Smooth muscle cell (in vitro differentiated cells): ENCODE measurements at regions not wholly inside any gene's neighbourhood (a gene's known extent, or its start where the extent isn't known, plus 50 kb on each side); places are given as distances from the start of the nearest gene placed in this dataset.

Source experiments
- DNase-seq: peaks from one replicate; lab custom pipeline; 2025; ENCODE audit not compliant: unreplicated experiment; lab: John Stamatoyannopoulos, UW
- H2AFZ ChIP-seq: fragments of 200-600 bp; sonication (generic); 2 replicates; pipeline ENCODE4 v1.6.0; 2016; ENCODE audit warnings: antibody characterized with exemption, low read depth, mild to moderate bottlenecking
- H3F3A ChIP-seq: fragments of 200-600 bp; sonication (generic); 2 replicates; pipeline ENCODE4 v1.6.0; 2017; ENCODE audit warnings: antibody characterized with exemption, low read depth
- H3K27ac ChIP-seq: fragments of 200-600 bp; sonication (generic); 2 replicates; pipeline ENCODE4 v1.5.1; 2016; ENCODE audit warnings: low read depth, mild to moderate bottlenecking
- H3K27me3 ChIP-seq: fragments of 200-600 bp; sonication (generic); 2 replicates; pipeline ENCODE4 v1.6.1; 2016; ENCODE audit warnings: low read depth, mild to moderate bottlenecking
- H3K36me3 ChIP-seq: fragments of 200-600 bp; sonication (generic); 2 replicates; pipeline ENCODE4 v1.5.1; 2016; ENCODE audit warnings: low read depth
- H3K4me1 ChIP-seq: fragments of 200-600 bp; sonication (generic); 2 replicates; pipeline ENCODE4 v1.5.1; 2016; ENCODE audit warnings: low read depth
- H3K4me2 ChIP-seq: fragments of 200-600 bp; sonication (generic); 2 replicates; pipeline ENCODE4 v1.6.0; 2016; ENCODE audit warnings: mild to moderate bottlenecking
- H3K4me3 ChIP-seq: fragments of 200-600 bp; sonication (generic); 2 replicates; pipeline ENCODE4 v1.5.1; 2016; ENCODE audit warnings: mild to moderate bottlenecking
- H3K79me2 ChIP-seq: fragments of 200-600 bp; sonication (generic); 2 replicates; pipeline ENCODE4 v1.6.0; 2016; ENCODE audit warnings: low read depth, mild to moderate bottlenecking
- H3K9ac ChIP-seq: fragments of 200-600 bp; sonication (generic); 2 replicates; pipeline ENCODE4 v1.6.0; 2016; ENCODE audit warnings: low read depth
- H3K9me3 ChIP-seq: fragments of 200-600 bp; sonication (generic); replicated peaks from 2 replicates; pipeline ENCODE4 v1.5.1; 2016; ENCODE audit warnings: low read depth
- H4K20me1 ChIP-seq: fragments of 200-600 bp; sonication (generic); 2 replicates; pipeline ENCODE4 v1.6.0; 2016; ENCODE audit warnings: low read depth
- WGBS: methylation state at CpG from one replicate; pipeline ENCODE4 v1.1.7; 2016; ENCODE audit warnings: low lambda C conversion rate; 5-methylcytosine and 5-hydroxymethylcytosine counted together
- TF ChIP-seq, protein P1 (sequence below): fragments of 200-600 bp; sonication (generic); IDR thresholded peaks from 2 replicates; pipeline ENCODE4 v1.5.1; 2017; ENCODE audit warnings: borderline replicate concordance, mild to moderate bottlenecking, antibody characterized with exemption; ENCODE audit not compliant: insufficient read depth, poor library complexity, severe bottlenecking

- no peaks in the 10 kb centered on the region for H3F3A ChIP-seq
- TF ChIP-seq, protein P1, sequence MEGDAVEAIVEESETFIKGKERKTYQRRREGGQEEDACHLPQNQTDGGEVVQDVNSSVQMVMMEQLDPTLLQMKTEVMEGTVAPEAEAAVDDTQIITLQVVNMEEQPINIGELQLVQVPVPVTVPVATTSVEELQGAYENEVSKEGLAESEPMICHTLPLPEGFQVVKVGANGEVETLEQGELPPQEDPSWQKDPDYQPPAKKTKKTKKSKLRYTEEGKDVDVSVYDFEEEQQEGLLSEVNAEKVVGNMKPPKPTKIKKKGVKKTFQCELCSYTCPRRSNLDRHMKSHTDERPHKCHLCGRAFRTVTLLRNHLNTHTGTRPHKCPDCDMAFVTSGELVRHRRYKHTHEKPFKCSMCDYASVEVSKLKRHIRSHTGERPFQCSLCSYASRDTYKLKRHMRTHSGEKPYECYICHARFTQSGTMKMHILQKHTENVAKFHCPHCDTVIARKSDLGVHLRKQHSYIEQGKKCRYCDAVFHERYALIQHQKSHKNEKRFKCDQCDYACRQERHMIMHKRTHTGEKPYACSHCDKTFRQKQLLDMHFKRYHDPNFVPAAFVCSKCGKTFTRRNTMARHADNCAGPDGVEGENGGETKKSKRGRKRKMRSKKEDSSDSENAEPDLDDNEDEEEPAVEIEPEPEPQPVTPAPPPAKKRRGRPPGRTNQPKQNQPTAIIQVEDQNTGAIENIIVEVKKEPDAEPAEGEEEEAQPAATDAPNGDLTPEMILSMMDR: no peak
- no peaks in the 10 kb centered on the region for H4K20me1 ChIP-seq
These were observed 117.2 kb upstream of the ARGLU1 start for GRCh38 chr13:106685143-106685542.

DNA sequence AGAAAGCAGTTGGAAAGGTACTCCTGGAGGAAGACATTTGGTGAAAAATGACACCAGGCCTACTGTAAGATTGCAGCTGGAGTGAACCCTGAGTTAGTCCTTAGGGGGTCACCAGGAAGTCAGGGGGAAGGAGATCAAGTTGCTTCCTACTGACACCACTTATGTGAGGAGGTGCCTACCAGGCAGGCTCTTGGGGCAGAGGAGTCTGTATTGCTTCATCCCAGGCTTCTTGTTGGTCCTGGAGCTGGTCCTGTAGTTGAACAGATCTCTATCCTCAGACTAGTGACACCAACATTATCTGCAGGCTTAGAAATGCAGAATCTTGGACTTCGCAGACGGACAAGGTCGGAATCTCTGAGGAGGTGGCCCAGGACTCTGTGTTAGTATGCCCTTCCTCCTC is 116.0 kb upstream of the ARGLU1 start:
- TF ChIP-seq, protein P1: no peak

More at GRCh38 chr13:106685143-106685542, 117.2 kb upstream of the ARGLU1 start:
- Histone ChIP-seq H3K36me3 (no peaks in the 10 kb centered on the region), H3K79me2 (no peaks in the 10 kb centered on the region), H3K4me3 (no peak overlapping the region), H3K4me1 (peaks cover 40% of the 10 kb centered on the region), H3K4me2 (no peak overlapping the region), H3K27me3 (no peaks in the 10 kb centered on the region), H3K9me3 (no peaks in the 10 kb centered on the region), H2AFZ (no peak overlapping the region), H3K27ac (no peak overlapping the region), H3K9ac (no peak overlapping the region)
- no peak for DNase-seq
- WGBS: 79% methylated on average over 6 of the region's 6 CpGs

DNA sequence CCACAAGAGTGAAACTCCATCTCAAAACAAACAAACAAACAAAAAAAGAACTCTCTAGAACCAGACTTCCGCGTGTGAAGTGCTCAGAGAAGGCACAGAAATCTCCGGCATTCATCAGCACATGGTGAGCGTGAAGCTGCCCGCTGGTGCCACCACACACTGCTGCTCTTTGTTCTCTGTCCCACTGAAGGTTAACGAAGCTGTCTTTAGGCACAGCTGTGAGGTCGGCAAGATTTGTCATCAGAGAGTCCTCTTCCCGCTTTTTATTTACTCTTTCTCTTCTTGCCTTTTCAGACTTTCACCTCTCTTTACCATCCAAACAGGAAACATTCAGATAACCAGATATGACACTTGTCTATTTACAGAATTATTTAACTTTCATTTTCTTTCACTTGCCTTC is 115.2 kb upstream of the ARGLU1 start:
- Histone ChIP-seq H3K27ac (no peak overlapping the region), H3K4me1 (peaks cover 42% of the 10 kb centered on the region), H3K9ac (no peak overlapping the region), H3K27me3 (no peaks in the 10 kb centered on the region), H3F3A (no peaks in the 10 kb centered on the region), H3K4me2 (no peak overlapping the region), H3K79me2 (no peaks in the 10 kb centered on the region), H4K20me1 (no peaks in the 10 kb centered on the region), H2AFZ (no peak overlapping the region), H3K4me3 (no peak overlapping the region), H3K9me3 (no peaks in the 10 kb centered on the region), H3K36me3 (no peaks in the 10 kb centered on the region)
- WGBS: 82% methylated on average over 8 of the region's 8 CpGs
- DNase-seq: no peak
- TF ChIP-seq, protein P1: no peak

More for the DNA sequence above, 116.0 kb upstream of the ARGLU1 start:
- DNase-seq: no peak
- no peak overlapping the region for H3K9ac ChIP-seq
- H3K27me3 ChIP-seq: no peaks in the 10 kb centered on the region
- no peak overlapping the region for H2AFZ ChIP-seq
- H3K9me3 ChIP-seq: no peaks in the 10 kb centered on the region
- no peaks in the 10 kb centered on the region for H3F3A ChIP-seq
- H3K27ac ChIP-seq: no peak overlapping the region
- peaks cover 42% of the 10 kb centered on the region for H3K4me1 ChIP-seq
- H3K4me2 ChIP-seq: no peak overlapping the region
- H3K4me3 ChIP-seq: no peak overlapping the region
- H3K36me3 ChIP-seq: no peaks in the 10 kb centered on the region
- H4K20me1 ChIP-seq: no peaks in the 10 kb centered on the region
- 96% methylated on average over 3 of the region's 3 CpGs for WGBS
- no peaks in the 10 kb centered on the region for H3K79me2 ChIP-seq

DNA sequence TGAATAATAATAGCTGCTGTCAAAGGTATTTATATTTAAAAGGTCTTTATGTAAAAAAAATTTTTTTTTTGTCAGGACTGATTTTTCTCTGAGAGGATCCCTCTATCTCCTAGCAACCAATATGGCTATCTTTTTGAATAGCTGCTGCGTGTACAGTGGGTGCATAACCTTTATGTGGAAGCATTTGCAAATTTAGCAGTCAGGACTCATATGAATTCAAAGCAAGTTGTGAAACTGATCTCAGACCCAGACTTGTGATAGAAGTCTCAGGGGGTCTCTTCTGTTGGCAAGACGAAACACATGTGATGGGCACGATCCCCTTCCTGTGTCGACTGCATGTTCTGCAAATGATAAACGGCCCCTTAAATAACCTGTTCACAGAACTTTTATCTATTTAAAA is 114.1 kb upstream of the ARGLU1 start:
- Histone ChIP-seq H3K4me2 (no peak overlapping the region), H3K4me1 (peaks cover 42% of the 10 kb centered on the region), H3K4me3 (no peak overlapping the region), H3K27me3 (no peaks in the 10 kb centered on the region), H3K27ac (no peak overlapping the region), H3K36me3 (no peaks in the 10 kb centered on the region), H3K9ac (no peak overlapping the region), H4K20me1 (no peaks in the 10 kb centered on the region), H2AFZ (no peak overlapping the region), H3K9me3 (no peaks in the 10 kb centered on the region), H3K79me2 (no peaks in the 10 kb centered on the region), H3F3A (no peaks in the 10 kb centered on the region)
- WGBS: 95% methylated on average over 5 of the region's 5 CpGs
- TF ChIP-seq, protein P1: no peak
- no peak for DNase-seq
